Renal pelvis (tissue), 1 donor: ENCODE measurements at regions not wholly inside any gene's neighbourhood (a gene's known extent, or its start where the extent isn't known, plus 50 kb on each side); places are given as distances from the start of the nearest gene placed in this dataset.

ENCODE experiments used
- DNase-seq: peaks from one replicate; pipeline ENCODE4 v3.0.0-alpha.2; 2013

- no peak for DNase-seq
These were observed 518.5 kb downstream of the FGF9 start for GRCh38 chr13:22189176-22190048.

- DNase-seq = no peak
These were observed 522.2 kb downstream of the FGF9 start for GRCh38 chr13:22193070-22193469.

- no peak for DNase-seq
These were observed 523.4 kb downstream of the FGF9 start for GRCh38 chr13:22194106-22194805.

- no peak for DNase-seq
These were observed 524.9 kb downstream of the FGF9 start for GRCh38 chr13:22195726-22196125.

DNA sequence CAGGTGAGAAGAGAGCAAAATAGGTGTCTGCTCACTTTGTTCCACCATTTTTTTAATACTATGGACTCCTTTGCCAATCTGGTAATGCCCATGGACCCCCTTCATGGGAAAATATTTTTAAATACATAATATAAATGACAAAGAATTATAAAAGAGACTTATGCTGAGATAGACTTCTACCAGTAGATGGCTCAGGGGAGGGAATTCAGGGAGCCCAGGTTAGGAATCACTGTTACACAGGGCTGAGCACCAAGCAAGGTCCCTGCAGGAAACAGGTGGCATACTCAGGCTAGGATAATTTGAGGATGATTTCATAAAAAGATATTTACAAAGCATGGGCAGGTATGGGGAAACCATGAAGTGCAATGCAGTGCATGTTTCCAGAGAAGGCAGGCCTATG lies 525.9 kb downstream of the FGF9 start:
- no peak for DNase-seq

GRCh38 chr13:22198001-22198400 lies 527.1 kb downstream of the FGF9 start:
- no peak for DNase-seq

- DNase-seq = no peak
These were observed 527.9 kb downstream of the FGF9 start for GRCh38 chr13:22198641-22199217.

- no peak for DNase-seq
These were observed 529.6 kb downstream of the FGF9 start for GRCh38 chr13:22200440-22200839.

- DNase-seq = no peak
These were observed 530.6 kb downstream of the FGF9 start for GRCh38 chr13:22201375-22201925.

GRCh38 chr13:22210134-22210930 lies 539.5 kb downstream of the FGF9 start:
- no peak for DNase-seq

- DNase-seq = no peak
These were observed 541.0 kb downstream of the FGF9 start for GRCh38 chr13:22211876-22212275.

GRCh38 chr13:22212576-22212975 lies 541.7 kb downstream of the FGF9 start:
- DNase-seq = no peak

- DNase-seq = no peak
These were observed 543.3 kb downstream of the FGF9 start for GRCh38 chr13:22214184-22214583.

- no peak for DNase-seq
These were observed 547.9 kb downstream of the FGF9 start for GRCh38 chr13:22218797-22219196.

GRCh38 chr13:22219709-22220108 lies 548.8 kb downstream of the FGF9 start:
- DNase-seq = no peak

DNA sequence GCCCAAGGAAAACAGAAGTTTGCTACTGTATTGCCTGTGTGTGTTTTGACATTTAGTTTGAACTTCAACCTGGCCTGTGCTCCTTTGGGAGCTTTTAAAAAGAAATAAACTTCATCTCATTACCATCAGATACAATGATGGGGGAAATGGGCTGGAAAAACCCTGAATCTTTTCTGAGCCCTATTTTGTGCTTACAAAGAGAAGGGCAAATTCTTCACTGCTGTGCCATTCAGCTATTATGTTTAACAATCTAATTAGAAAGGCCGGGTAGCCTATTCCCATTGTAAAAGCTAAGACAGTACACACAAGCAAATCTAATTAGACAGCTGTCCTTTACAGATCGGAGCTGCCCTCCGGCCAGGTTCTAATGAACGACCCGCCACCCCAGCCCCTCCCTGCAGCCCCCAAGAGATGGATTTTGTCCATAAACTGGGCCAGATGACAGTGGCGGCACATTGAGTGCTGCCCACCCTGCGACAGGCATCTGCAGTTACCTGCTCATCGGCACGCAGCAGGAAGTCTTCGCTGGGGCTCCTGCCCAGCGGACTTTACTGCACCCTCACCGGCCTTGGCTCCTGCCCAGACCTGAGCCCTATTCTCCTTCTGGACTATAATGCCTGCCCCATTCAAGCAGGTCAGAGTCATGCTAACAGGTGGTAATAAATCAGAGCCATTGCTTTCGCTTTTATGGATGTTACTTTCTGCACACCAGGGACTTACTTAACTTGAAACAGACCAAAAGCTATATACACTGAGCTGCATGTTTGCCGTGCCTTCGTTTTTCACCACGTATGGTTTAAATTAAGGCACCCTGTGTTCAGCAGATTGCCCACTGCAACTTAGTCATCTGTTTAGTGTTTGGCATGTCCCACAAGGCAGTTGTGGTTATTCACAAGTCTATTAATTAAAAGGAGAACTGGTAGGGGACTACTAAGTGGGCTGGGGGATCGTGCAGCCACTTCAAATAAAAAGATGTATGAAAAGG lies 549.6 kb downstream of the FGF9 start:
- DNase-seq = no peak

DNA sequence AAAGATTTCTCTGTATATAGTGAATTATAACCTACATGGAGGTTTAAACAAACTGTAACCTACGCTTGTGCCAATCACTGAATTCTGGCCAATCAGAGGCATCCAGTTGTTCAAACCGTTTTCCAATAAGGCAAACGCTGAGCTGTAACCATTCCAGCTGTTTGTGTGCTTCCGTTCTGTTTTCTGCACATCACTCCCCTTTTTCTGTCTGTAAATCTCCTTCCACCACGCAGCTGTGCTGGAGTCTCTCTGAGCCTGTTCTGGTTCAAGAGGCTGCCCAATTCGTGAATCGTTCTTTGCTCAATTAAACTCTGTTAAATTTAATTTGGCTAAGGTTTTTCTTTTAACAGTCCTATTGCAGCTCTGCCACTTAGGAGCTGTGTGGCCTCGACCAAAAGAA lies 552.5 kb downstream of the FGF9 start:
- DNase-seq = no peak

DNA sequence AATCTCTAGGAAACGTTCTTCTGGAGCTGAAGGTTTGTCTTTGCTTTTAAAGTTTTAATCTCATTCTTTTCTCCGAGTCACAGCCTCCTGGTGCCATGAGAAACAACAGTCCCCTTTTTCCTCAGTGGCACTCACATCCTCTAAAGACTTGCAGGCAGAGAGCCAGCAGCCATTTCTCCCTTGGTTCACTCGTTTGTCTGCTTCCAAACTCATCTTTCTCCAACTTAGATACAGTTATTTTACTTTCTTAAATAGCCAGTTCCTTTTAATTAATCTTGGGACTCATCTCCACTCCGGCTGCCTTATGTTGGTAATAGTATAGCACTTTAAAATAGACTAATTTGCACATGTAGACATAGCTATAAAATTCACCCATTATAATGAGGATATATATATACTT lies 555.2 kb downstream of the FGF9 start:
- no peak for DNase-seq

DNA sequence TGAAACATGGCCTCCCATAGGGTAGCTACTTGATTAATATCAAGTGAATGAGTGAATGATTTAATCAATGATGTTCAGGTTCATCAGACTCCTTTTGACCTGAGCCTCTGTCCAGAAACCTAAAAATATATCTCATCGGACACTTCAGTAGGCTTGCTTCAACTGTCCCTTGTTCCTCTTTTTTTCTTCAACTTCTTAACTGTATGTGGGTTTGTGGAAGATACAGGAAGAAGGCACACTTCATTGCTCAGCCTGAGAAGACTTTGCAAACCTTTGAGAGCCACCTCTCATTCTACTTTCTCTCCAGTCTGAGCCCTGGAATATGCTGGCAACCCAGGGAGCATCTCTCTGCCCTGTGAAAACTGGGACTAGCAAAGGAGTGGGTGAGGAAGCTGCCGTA lies 557.0 kb downstream of the FGF9 start:
- no peak for DNase-seq

- DNase-seq = no peak
These were observed 559.0 kb downstream of the FGF9 start for GRCh38 chr13:22229916-22230315.

- no peak for DNase-seq
These were observed 561.3 kb downstream of the FGF9 start for GRCh38 chr13:22232186-22232585.
